LNCAP (cell line): ENCODE measurements at regions not wholly inside any gene's neighbourhood (a gene's known extent, or its start where the extent isn't known, plus 50 kb on each side); places are given as distances from the start of the nearest gene placed in this dataset.

Experiments used
- CTCF ChIP-seq: fragments of 450-650 bp; IDR thresholded peaks from 2 replicates; pipeline ENCODE4 v1.5.1; 2017; ENCODE audit warnings: mild to moderate bottlenecking

GRCh38 chr12:128103152-128103551 is 163.8 kb upstream of the TMEM132C start:
- TF ChIP-seq CTCF, result no peak

GRCh38 chr12:128109236-128109635 is 157.7 kb upstream of the TMEM132C start:
- no peak for TF ChIP-seq CTCF

GRCh38 chr12:128109636-128110035 is 157.3 kb upstream of the TMEM132C start:
- TF ChIP-seq CTCF, result no peak

GRCh38 chr12:128111333-128111732 is 155.6 kb upstream of the TMEM132C start:
- TF ChIP-seq CTCF, result no peak

- no peak for TF ChIP-seq CTCF
These were observed 155.0 kb upstream of the TMEM132C start for GRCh38 chr12:128111951-128112350.

GRCh38 chr12:128114485-128114884 is 152.5 kb upstream of the TMEM132C start:
- no peak for TF ChIP-seq CTCF

- TF ChIP-seq CTCF, result no peak
These were observed 150.4 kb upstream of the TMEM132C start for GRCh38 chr12:128116537-128116936.

GRCh38 chr12:128120035-128120434 is 146.9 kb upstream of the TMEM132C start:
- no peak for TF ChIP-seq CTCF
